ENCODE measurements at regions not wholly inside any gene's neighbourhood (a gene's known extent, or its start where the extent isn't known, plus 50 kb on each side); places are given as distances from the start of the nearest gene placed in this dataset.

DNA sequence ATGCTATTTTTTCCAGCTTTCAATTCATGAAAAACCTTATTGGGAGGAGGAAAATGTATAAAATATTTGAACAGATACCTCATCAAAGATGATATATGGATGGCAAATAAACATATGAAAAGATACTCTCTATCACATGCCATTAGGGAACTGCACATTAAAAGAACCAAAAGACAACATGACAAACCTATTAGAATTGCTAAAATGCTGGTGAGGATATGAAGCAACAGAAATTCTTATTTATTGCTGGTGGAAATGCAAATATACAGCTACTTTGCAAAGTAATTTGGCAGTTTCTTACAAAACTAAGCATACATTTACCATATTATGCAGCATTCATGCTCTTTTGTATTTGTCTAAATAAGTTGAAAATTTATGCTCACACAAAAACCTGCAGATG, 1783.9 kb upstream of the PCDH20 start:
- Mint-ChIP-seq H3K27me3 (no peaks in the 10 kb centered on the region), H3K4me3 (no peak overlapping the region), H3K27ac (no peak overlapping the region), H3K36me3 (no peaks in the 10 kb centered on the region), H3K9me3 (ENCODE audit: low read depth) (peaks cover 5% of the 10 kb centered on the region), H3K4me1 (ENCODE audit: low read depth) (no peaks in the 10 kb centered on the region)

DNA sequence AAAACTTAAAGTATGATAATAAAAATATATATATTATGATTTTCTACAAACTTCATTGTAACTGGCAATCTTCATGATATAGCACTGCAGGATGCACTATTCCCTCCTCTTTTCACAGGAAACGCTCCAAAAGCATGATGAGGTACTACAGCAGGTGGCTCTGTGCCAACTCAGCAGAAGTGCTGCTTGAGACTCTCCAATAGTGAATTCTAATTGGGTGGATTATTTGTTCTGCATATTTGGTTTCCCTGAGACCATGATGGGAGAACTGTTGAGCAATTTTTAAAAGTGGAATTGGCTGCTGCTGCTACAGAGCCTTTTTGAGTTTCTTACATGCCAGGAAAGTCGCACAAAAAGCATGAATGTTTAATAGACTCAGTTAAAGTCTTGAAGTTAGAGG, 1782.4 kb upstream of the PCDH20 start:
- Mint-ChIP-seq H3K27ac (no peak overlapping the region), H3K4me1 (ENCODE audit: low read depth) (no peaks in the 10 kb centered on the region), H3K9me3 (ENCODE audit: low read depth) (peaks cover 5% of the 10 kb centered on the region), H3K27me3 (no peaks in the 10 kb centered on the region), H3K36me3 (no peaks in the 10 kb centered on the region), H3K4me3 (no peak overlapping the region)

DNA sequence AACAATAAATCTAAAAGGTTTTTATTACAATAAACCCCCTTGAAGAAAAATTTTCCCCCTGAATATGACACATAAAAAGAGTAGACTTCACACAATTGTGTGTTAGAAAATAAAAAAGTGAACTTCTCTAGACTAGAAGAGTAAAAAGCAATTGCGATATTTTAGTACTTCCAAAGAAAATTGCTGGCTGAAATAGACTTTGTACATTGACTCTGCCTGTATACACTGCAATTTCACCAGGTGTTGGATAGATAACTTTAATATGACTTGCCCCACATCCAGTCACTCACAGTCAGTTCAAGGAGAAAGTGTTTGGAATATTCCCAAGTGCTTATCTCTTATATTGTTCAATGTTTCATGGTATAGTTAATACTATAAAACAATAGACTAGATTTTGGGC, 1780.1 kb upstream of the PCDH20 start:
- no peaks in the 10 kb centered on the region for H3K36me3 Mint-ChIP-seq
- H3K4me1 Mint-ChIP-seq (ENCODE audit: low read depth): no peaks in the 10 kb centered on the region

DNA sequence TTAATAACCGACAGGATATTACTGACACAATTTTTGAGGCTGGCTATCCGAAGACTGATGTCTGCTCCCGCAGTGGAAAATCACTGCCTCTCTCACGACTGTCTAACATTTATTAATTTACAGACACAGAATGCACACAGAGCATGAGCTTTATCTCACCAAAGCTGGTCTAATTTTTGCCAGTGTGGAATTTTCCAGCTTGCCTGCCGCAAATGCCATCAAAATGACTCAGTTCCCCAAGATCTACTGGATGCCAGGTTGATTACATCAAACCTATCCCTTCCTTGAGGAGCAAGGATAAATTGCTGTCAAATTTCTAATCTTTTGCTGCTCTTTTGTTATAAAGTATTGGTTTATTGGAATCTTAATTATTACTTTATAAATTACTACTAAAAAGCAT, 1775.1 kb upstream of the PCDH20 start:
- Mint-ChIP-seq H3K4me3 (no peak overlapping the region), H3K27me3 (no peaks in the 10 kb centered on the region), H3K36me3 (no peaks in the 10 kb centered on the region), H3K9me3 (ENCODE audit: low read depth) (peaks cover 7% of the 10 kb centered on the region), H3K27ac (no peak overlapping the region), H3K4me1 (ENCODE audit: low read depth) (no peaks in the 10 kb centered on the region)

More for the DNA sequence above, 1780.1 kb upstream of the PCDH20 start:
- Mint-ChIP-seq H3K9me3 (ENCODE audit: low read depth) (peaks cover 5% of the 10 kb centered on the region), H3K27me3 (no peaks in the 10 kb centered on the region), H3K27ac (no peak overlapping the region), H3K4me3 (no peak overlapping the region)

DNA sequence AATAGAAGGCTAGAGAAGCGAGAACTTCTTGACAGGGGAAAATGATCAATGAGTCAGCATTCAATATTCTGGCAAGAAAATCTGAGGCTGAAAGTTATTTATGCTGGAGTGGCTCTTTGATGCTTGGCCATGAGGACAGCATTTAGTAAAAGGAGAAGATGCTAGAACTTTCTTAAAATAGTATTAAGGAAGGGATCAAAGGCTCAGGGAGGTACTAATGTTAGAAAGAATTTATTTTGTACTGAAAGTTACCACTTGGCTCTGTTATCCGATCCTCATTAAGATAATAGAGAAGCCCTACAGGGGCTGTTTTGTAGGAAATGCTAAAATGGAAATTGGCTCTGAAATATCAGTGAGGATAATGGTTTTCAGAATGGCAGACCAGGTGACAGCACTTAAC, 1774.6 kb upstream of the PCDH20 start:
- H3K9me3 Mint-ChIP-seq (ENCODE audit: low read depth): peaks cover 5% of the 10 kb centered on the region
- no peak overlapping the region for H3K27ac Mint-ChIP-seq
- H3K36me3 Mint-ChIP-seq: no peaks in the 10 kb centered on the region
- no peaks in the 10 kb centered on the region for H3K4me1 Mint-ChIP-seq (ENCODE audit: low read depth)
- no peak overlapping the region for H3K4me3 Mint-ChIP-seq
- no peaks in the 10 kb centered on the region for H3K27me3 Mint-ChIP-seq

DNA sequence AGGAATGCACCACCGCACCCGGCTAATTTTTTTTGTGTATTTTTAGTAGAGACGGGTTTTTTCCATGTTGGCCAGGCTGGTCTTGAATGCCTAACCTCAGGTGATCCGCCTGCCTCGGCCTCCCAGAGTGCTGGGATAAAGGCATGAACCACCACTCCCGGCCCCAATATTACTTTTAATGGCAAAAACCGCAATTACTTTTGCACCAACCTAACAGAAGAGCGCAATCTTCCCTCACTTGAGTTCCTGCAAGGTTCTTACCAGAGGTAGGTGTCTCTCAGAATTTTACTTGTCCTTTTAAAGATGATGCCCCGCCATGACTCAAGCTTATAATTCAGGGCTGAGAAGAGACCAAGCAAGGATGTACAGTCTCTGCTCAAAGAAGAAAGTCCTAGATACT, 1774.1 kb upstream of the PCDH20 start:
- Mint-ChIP-seq H3K9me3 (ENCODE audit: low read depth) (peaks cover 5% of the 10 kb centered on the region), H3K36me3 (no peaks in the 10 kb centered on the region), H3K27ac (no peak overlapping the region), H3K4me1 (ENCODE audit: low read depth) (no peaks in the 10 kb centered on the region), H3K27me3 (no peaks in the 10 kb centered on the region), H3K4me3 (no peak overlapping the region)

DNA sequence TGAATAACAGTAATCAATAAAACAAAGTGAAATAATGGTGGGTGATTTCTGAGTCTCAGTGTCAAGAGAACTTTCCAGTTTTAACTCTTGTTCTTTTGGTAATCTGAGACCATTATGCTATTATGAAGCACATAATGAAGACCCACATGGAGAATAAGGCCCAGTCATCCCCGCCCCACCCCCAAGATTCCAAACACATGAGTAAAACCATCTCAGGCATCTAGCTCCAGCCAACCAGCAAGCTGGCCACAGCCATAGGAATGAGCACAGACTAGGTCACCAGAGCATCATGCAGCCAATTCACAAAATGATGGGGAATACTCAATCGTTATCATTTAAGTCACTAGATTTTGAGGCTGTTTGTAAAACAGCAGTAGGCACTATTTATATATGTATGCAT, 1769.0 kb upstream of the PCDH20 start:
- no peaks in the 10 kb centered on the region for H3K36me3 Mint-ChIP-seq
- no peaks in the 10 kb centered on the region for H3K27me3 Mint-ChIP-seq
- peaks cover 10% of the 10 kb centered on the region for H3K9me3 Mint-ChIP-seq (ENCODE audit: low read depth)
- H3K4me1 Mint-ChIP-seq (ENCODE audit: low read depth): no peaks in the 10 kb centered on the region
- H3K27ac Mint-ChIP-seq: no peak overlapping the region
- no peak overlapping the region for H3K4me3 Mint-ChIP-seq

DNA sequence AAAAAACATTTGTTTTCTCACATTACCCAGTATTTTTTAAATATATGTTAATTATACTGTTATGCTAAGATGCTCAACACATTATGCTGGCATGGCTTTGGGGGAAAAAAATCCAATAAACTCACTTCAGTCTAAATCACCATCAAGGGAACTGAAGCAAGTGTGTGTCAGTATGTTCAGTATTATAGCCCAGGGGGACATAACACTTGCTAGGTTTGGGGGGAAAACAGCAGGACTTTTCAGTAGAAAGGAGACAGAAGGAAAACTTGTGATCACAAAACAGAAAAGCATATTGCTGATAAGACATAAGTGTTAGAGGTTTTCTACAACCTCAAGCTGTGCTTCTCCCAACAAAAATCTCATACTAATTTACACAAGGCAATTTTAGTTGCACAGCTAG, 1759.9 kb upstream of the PCDH20 start:
- H3K4me3 Mint-ChIP-seq: no peak overlapping the region
- no peaks in the 10 kb centered on the region for H3K36me3 Mint-ChIP-seq
- H3K27ac Mint-ChIP-seq: no peak overlapping the region
- no peaks in the 10 kb centered on the region for H3K4me1 Mint-ChIP-seq (ENCODE audit: low read depth)
- H3K27me3 Mint-ChIP-seq: no peaks in the 10 kb centered on the region
- H3K9me3 Mint-ChIP-seq (ENCODE audit: low read depth): peaks cover 19% of the 10 kb centered on the region

DNA sequence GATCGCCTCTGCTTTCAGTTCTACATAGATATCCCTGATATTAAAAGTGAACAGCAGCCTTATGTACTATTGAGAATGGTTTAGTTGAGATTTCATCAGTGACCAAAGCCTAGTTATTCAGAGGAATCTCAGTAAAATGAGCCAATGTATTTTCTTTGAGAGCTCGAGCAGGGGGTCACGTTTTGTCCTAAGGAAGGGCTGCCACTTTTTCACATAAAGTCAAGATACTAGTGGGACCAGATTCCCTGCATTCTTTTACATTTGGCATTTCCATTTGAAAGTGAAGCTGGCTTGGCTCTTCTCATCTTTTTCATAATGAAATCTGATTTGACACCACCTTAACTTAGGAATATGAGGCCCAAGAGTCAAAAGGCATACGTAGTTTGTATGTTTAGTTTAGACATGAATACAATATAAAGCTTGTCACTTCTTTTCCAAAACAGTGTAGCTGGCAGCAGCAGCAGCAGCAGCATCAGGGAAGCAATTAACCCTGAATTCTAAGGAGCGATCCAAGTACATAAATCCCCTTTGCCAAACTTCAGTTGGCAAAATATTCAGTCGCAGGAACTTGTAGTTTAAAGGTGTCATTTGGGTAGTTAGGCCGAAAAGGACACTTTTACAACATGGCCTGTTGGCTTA, 1752.2 kb upstream of the PCDH20 start:
- H3K27me3 Mint-ChIP-seq: no peaks in the 10 kb centered on the region
- no peak overlapping the region for H3K4me3 Mint-ChIP-seq
- H3K27ac Mint-ChIP-seq: no peak overlapping the region
- H3K9me3 Mint-ChIP-seq (ENCODE audit: low read depth): peaks cover 10% of the 10 kb centered on the region
- H3K36me3 Mint-ChIP-seq: no peaks in the 10 kb centered on the region
- H3K4me1 Mint-ChIP-seq (ENCODE audit: low read depth): no peaks in the 10 kb centered on the region

DNA sequence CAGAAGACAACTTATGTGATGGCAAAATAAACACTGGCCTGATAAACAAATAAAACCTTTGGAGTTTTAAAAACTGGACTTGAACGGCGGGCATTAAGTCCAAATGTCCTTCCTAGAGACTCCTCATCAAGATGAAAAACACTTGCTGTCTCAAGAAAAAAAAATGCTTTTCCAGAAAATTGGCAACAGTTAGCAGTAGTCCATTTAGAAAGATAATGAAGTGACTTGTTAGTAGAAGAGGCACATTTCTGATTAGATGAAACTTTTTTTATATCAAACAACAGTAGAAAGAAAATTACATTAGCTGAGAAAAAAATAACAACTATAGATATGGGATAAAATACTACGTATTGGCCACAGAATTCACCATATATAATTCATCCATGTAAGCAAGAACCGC, 1750.7 kb upstream of the PCDH20 start:
- no peaks in the 10 kb centered on the region for H3K4me1 Mint-ChIP-seq (ENCODE audit: low read depth)
- H3K27me3 Mint-ChIP-seq: no peaks in the 10 kb centered on the region
- H3K4me3 Mint-ChIP-seq: no peak overlapping the region
- peaks cover 7% of the 10 kb centered on the region for H3K9me3 Mint-ChIP-seq (ENCODE audit: low read depth)
- H3K27ac Mint-ChIP-seq: no peak overlapping the region
- H3K36me3 Mint-ChIP-seq: no peaks in the 10 kb centered on the region

DNA sequence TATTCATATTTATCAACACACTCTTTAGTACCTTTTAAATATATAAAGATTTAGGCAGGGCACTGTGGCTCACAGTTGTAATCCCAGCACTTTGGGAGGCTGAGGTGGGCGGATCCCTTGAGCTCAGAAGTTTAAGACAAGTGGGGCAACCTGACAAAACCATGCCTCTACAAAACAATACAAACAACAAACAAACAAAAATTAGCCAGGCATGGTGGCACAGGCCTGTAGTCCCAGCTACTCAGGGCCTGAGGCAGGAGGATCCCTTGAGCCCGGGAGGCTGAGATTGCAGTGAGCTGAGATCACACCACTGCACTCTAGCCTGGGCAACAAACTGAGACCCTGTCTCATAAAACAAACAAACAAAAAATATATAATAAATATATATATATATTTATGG, 1748.3 kb upstream of the PCDH20 start:
- H3K9me3 Mint-ChIP-seq (ENCODE audit: low read depth): no peaks in the 10 kb centered on the region
- no peaks in the 10 kb centered on the region for H3K27me3 Mint-ChIP-seq
- H3K27ac Mint-ChIP-seq: no peak overlapping the region
- H3K36me3 Mint-ChIP-seq: no peaks in the 10 kb centered on the region
- H3K4me3 Mint-ChIP-seq: no peak overlapping the region
- H3K4me1 Mint-ChIP-seq (ENCODE audit: low read depth): no peaks in the 10 kb centered on the region

DNA sequence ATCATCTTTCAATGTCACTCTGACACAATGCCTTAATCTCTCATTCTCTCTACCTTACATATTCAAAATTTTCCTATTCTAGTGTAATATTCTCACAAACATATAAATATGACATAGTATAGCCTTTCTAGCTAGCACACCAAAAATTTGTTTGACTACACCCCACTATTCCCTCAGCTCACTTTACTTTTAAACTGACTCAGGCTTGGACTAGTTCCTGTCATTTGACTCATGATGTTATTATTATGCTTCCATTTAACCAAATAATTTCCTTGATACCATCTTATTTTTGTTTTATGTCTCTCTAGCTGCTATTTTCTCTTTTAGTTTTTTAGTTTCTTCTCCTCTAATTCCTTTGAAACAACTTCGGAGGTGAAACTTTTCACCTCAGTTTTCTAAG, 1745.6 kb upstream of the PCDH20 start:
- Mint-ChIP-seq H3K27ac (no peak overlapping the region), H3K9me3 (ENCODE audit: low read depth) (no peaks in the 10 kb centered on the region), H3K36me3 (no peaks in the 10 kb centered on the region), H3K4me3 (no peak overlapping the region), H3K27me3 (no peaks in the 10 kb centered on the region), H3K4me1 (ENCODE audit: low read depth) (no peaks in the 10 kb centered on the region)

DNA sequence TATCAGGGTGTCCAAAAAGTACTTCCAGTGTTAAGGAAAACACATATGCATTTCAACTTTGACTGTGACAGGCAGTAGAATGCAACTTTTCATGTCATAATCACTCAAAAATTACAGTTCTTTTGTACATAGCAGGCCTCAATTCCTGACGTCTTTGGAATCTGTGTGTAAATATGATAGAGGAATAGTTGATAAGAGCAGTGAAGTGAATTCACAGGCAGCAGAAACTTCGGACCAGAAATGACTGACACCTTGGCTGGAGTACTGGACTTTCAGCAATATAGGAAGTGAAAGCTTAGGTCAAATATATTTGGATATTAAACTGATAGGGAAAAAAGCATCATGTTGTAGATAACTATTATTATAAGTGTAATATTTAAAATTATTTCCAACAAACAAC, 1741.2 kb upstream of the PCDH20 start:
- no peaks in the 10 kb centered on the region for H3K4me1 Mint-ChIP-seq (ENCODE audit: low read depth)
- H3K27ac Mint-ChIP-seq: no peak overlapping the region
- H3K4me3 Mint-ChIP-seq: no peak overlapping the region
- no peaks in the 10 kb centered on the region for H3K36me3 Mint-ChIP-seq
- H3K27me3 Mint-ChIP-seq: no peaks in the 10 kb centered on the region
- peaks cover 5% of the 10 kb centered on the region for H3K9me3 Mint-ChIP-seq (ENCODE audit: low read depth)

DNA sequence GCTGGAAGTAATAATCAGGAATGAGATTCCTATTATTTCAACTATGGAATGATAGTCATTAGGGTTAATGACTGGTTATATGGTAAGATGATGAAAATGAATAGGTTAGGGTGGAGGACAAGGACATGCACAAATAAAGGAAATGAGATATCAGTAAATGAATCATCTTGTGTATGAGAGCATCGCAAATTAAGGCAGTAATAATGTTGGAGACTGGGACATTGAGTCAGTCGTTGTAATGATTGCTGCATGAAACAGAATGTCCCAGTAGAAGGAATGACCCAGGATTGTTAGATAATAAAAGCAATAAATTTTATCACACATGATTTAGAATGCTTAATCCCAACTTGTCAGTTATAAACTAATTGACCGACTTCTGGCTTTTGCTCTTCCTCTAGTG, 1733.7 kb upstream of the PCDH20 start:
- no peak overlapping the region for H3K27ac Mint-ChIP-seq
- no peaks in the 10 kb centered on the region for H3K9me3 Mint-ChIP-seq (ENCODE audit: low read depth)
- H3K36me3 Mint-ChIP-seq: no peaks in the 10 kb centered on the region
- no peak overlapping the region for H3K4me3 Mint-ChIP-seq
- no peaks in the 10 kb centered on the region for H3K4me1 Mint-ChIP-seq (ENCODE audit: low read depth)
- H3K27me3 Mint-ChIP-seq: no peaks in the 10 kb centered on the region

DNA sequence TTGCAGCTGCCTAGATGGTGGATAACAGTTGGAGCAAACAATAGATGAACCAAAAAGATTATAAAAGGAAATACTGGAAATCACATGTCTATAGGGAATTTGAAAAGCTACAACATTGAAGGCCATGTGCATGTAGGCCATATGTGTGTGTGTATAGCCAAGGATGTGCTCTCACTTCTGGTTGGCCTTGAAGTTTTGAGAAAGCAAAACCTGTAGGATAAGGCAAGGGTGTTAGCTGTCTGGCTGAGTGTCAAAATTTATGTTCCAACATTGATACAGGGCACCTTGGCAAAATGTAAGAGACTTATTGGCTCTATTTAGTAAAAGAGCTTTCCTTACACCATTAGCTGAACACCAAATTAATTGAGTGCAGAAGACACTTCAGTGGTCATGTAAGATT, 1723.6 kb upstream of the PCDH20 start:
- H3K27ac Mint-ChIP-seq: no peak overlapping the region
- no peaks in the 10 kb centered on the region for H3K27me3 Mint-ChIP-seq
- H3K36me3 Mint-ChIP-seq: no peaks in the 10 kb centered on the region
- H3K4me1 Mint-ChIP-seq (ENCODE audit: low read depth): no peaks in the 10 kb centered on the region
- peaks cover 8% of the 10 kb centered on the region for H3K9me3 Mint-ChIP-seq (ENCODE audit: low read depth)
- H3K4me3 Mint-ChIP-seq: no peak overlapping the region

DNA sequence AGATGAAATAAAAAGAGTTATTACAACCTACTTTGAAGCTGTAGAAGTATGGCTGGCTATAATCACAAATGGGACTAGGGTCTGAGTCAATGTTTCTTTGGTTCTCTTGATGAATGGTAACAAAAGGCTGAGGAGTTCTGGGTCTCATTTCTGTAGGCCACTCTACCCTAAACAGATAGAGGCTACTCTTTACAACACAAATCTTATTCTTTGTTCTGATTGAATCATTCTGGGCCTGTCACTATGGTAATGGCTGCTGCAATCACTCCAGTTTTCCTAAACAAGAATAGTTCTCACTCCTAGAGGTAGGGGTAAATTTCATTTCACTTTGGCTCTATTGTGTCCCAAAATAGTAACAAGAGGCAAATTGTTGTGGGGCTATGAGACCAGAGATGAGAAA, 1714.3 kb upstream of the PCDH20 start:
- H3K4me3 Mint-ChIP-seq: no peak overlapping the region
- H3K27ac Mint-ChIP-seq: no peak overlapping the region
- no peaks in the 10 kb centered on the region for H3K9me3 Mint-ChIP-seq (ENCODE audit: low read depth)
- H3K27me3 Mint-ChIP-seq: no peaks in the 10 kb centered on the region
- H3K36me3 Mint-ChIP-seq: no peaks in the 10 kb centered on the region
- no peaks in the 10 kb centered on the region for H3K4me1 Mint-ChIP-seq (ENCODE audit: low read depth)
